GF-D8 (cell line): ENCODE measurements at regions not wholly inside any gene's neighbourhood (a gene's known extent, or its start where the extent isn't known, plus 50 kb on each side); places are given as distances from the start of the nearest gene placed in this dataset.
"Not testable (repeated sequence)": the region's sequence is repeated elsewhere in the genome, so short reads cannot be mapped to it uniquely, and the experiment has no call there.

Experiments
- DNase-seq: peaks from one replicate; lab custom pipeline; 2025; lab: John Stamatoyannopoulos, UW

- no peak for DNase-seq
Observed at GRCh38 chr18:1294229-1294628, 389.6 kb downstream of the ADCYAP1 start.

GRCh38 chr18:1296237-1296636 is 391.6 kb downstream of the ADCYAP1 start:
- DNase-seq: no peak

GRCh38 chr18:1302861-1303260 is 398.2 kb downstream of the ADCYAP1 start:
- no peak for DNase-seq

GRCh38 chr18:1304392-1304992 is 399.8 kb downstream of the ADCYAP1 start:
- DNase-seq: no peak

GRCh38 chr18:1306641-1307040 is 402.0 kb downstream of the ADCYAP1 start:
- no peak for DNase-seq

GRCh38 chr18:1308686-1309085 is 404.0 kb downstream of the ADCYAP1 start:
- no peak for DNase-seq

- no peak for DNase-seq
Observed at GRCh38 chr18:1311376-1311775, 406.7 kb downstream of the ADCYAP1 start.

GRCh38 chr18:1335345-1335744 is 430.7 kb downstream of the ADCYAP1 start:
- not testable (repeated sequence) for DNase-seq

GRCh38 chr18:1350931-1351450 is 446.3 kb downstream of the ADCYAP1 start:
- DNase-seq: no peak

GRCh38 chr18:1353025-1353424 is 448.4 kb downstream of the ADCYAP1 start:
- DNase-seq: no peak

- DNase-seq: no peak
Observed at GRCh38 chr18:1357724-1358123, 453.1 kb downstream of the ADCYAP1 start.

GRCh38 chr18:1361936-1362335 is 457.3 kb downstream of the ADCYAP1 start:
- DNase-seq: no peak

- DNase-seq: no peak
Observed at GRCh38 chr18:1370552-1370951, 465.9 kb downstream of the ADCYAP1 start.

GRCh38 chr18:1371724-1372123 is 467.1 kb downstream of the ADCYAP1 start:
- no peak for DNase-seq

- no peak for DNase-seq
Observed at GRCh38 chr18:1383465-1383864, 478.8 kb downstream of the ADCYAP1 start.

GRCh38 chr18:1388468-1388867 is 483.8 kb downstream of the ADCYAP1 start:
- DNase-seq: not testable (repeated sequence)

- no peak for DNase-seq
Observed at GRCh38 chr18:1392046-1392445, 487.4 kb downstream of the ADCYAP1 start.

- DNase-seq: no peak
Observed at GRCh38 chr18:1392865-1393734, 488.4 kb downstream of the ADCYAP1 start.

GRCh38 chr18:1393929-1394328 is 489.3 kb downstream of the ADCYAP1 start:
- no peak for DNase-seq

GRCh38 chr18:1394426-1394825 is 489.8 kb downstream of the ADCYAP1 start:
- DNase-seq: no peak

GRCh38 chr18:1394966-1395365 is 490.3 kb downstream of the ADCYAP1 start:
- DNase-seq: no peak

- no peak for DNase-seq
Observed at GRCh38 chr18:1408376-1408775, 503.7 kb downstream of the ADCYAP1 start.

GRCh38 chr18:1412655-1413322 is 508.1 kb downstream of the ADCYAP1 start:
- no peak for DNase-seq
